ENCODE measurements at regions not wholly inside any gene's neighbourhood (a gene's known extent, or its start where the extent isn't known, plus 50 kb on each side); places are given as distances from the start of the nearest gene placed in this dataset.

DNA sequence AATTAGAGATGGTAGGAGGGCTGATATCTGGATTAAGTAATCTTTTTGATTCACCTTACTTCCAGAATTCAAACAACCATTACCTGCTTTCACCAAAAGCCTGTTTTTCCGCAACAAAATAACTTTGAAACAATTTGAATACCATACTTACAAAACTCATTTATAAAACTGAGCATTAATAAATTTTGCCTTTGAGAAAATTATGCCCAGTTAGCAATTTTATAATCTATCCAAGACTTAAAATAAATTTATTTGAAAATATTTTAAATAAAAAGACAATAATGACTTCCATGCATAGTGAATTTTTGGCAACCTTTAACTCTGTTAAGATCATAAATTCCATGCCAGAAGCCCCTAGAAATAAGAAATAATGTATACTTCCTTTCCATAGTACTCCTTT is 71.3 kb upstream of the FTMT start (continued):
- TF ChIP-seq ZNF143 (CRISPR knock-in tag; IDR thresholded peaks at IDR 0.05) (no peak), ZKSCAN8 (CRISPR knock-in tag; IDR thresholded peaks at IDR 0.05) (no peak), TCF7 (IDR thresholded peaks at IDR 0.05; ENCODE audit: borderline replicate concordance) (no peak)

DNA sequence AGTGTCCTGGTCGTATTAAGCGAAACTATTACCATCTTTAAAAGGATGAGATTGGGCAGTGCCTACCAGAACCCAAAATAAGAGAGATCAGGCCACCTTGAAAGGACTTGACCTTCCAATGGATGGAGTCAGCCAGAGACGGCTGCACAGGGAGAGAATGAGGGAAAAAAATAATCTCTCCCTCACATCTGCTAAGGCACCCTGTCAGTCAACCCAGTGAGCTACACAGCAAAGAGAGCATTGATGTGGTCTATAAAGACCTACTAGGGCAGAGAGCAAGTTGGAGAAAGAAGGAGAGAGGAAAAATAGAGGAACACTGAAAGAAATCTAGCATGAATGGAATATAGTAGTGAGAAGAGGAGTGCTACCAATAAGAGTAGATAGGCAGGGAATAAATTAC is 68.0 kb upstream of the FTMT start:
- CTCF ChIA-PET (ENCODE audit: low intra/inter-chr PET ratio): no interaction called here
- BruUV-seq (replicated peaks): no TSS peak
- POLR2A ChIA-PET: no interaction called here
- no peaks in the 10 kb centered on the region for H3K4me1 ChIP-seq (replicated peaks in 1 of 2; ENCODE audit: control insufficient read depth in 2 of 2, insufficient read depth in 2 of 2, low read length in 2 of 2)
- no peak overlapping the region for H3K9ac ChIP-seq (ENCODE audit: insufficient read depth in 1 of 2, low read depth in 2 of 2, low read length in 2 of 2)
- no peaks in the 10 kb centered on the region for H4K20me1 ChIP-seq (replicated peaks; ENCODE audit: control insufficient read depth, insufficient read depth, low read length)
- in situ Hi-C loops (cut with MboI) (no loop called here), intact Hi-C loops (cut with micrococcal nuclease) (no loop called here)
- H3K4me2 ChIP-seq (ENCODE audit: insufficient read depth, low read length): no peak overlapping the region
- no peaks in the 10 kb centered on the region for H3K27me3 ChIP-seq (ENCODE audit: control insufficient read depth in 2 of 2, insufficient read depth in 2 of 2, low read length in 2 of 2)
- peak in 1 of 4 experiments; percentile 9 for DNase-seq (ENCODE audit: extremely low read depth in 1 of 4, low spot score in 3 of 4)
- 10% methylated on average over 3 of the region's 3 CpGs for WGBS (ENCODE audit: insufficient coverage, low coverage, missing lambda C conversion rate)
- ATAC-seq: peak; percentile 63
- H2AFZ ChIP-seq (ENCODE audit: low read depth, low read length): no peak overlapping the region
- no peaks in the 10 kb centered on the region for H3K79me2 ChIP-seq (ENCODE audit: control insufficient read depth, insufficient read depth, low read length)
- H3K9me1 ChIP-seq (ENCODE audit: control insufficient read depth, insufficient read depth, low read length): no peaks in the 10 kb centered on the region
- no peak overlapping the region for H3K27ac ChIP-seq (ENCODE audit: extremely low read depth, low read depth, low read length)
- no peaks in the 10 kb centered on the region for H3K36me3 ChIP-seq (ENCODE audit: control insufficient read depth, insufficient read depth, low read length)
- no peaks in the 10 kb centered on the region for H3K9me3 ChIP-seq (replicated peaks; ENCODE audit: control insufficient read depth, insufficient read depth, low read depth, low read length)
- H3K4me3 ChIP-seq: no peak overlapping the region
- FAIRE-seq: no peak
- TF ChIP-seq CHCHD3 (CRISPR knock-in tag; IDR thresholded peaks at IDR 0.05) (no peak), SAFB (IDR thresholded peaks at IDR 0.05; ENCODE audit: borderline replicate concordance, low read depth, low read length) (no peak), MCM5 (IDR thresholded peaks at IDR 0.05; ENCODE audit: low read depth) (no peak), LCOR (CRISPR knock-in tag; IDR thresholded peaks at IDR 0.05) (no peak), KLF6 (CRISPR knock-in tag; IDR thresholded peaks at IDR 0.05; ENCODE audit: borderline replicate concordance) (no peak), XRCC4 (IDR thresholded peaks at IDR 0.05; ENCODE audit: extremely low read depth, insufficient read depth, insufficient read length) (no peak), NR2C1 (IDR thresholded peaks at IDR 0.05) (no peak), NR2C1 (tag; IDR thresholded peaks at IDR 0.05) (no peak), ZBTB1 (CRISPR knock-in tag; IDR thresholded peaks at IDR 0.05; ENCODE audit: borderline replicate concordance, low read depth) (no peak), ZFP30 (CRISPR knock-in tag; IDR thresholded peaks at IDR 0.05; ENCODE audit: borderline replicate concordance) (no peak), SUPT5H (IDR thresholded peaks at IDR 0.05) (no peak), POLR3A (IDR thresholded peaks at IDR 0.05; ENCODE audit: borderline replicate concordance, extremely low read depth, insufficient read depth, insufficient read length) (no peak)
- TF ChIP-seq, protein P1, sequence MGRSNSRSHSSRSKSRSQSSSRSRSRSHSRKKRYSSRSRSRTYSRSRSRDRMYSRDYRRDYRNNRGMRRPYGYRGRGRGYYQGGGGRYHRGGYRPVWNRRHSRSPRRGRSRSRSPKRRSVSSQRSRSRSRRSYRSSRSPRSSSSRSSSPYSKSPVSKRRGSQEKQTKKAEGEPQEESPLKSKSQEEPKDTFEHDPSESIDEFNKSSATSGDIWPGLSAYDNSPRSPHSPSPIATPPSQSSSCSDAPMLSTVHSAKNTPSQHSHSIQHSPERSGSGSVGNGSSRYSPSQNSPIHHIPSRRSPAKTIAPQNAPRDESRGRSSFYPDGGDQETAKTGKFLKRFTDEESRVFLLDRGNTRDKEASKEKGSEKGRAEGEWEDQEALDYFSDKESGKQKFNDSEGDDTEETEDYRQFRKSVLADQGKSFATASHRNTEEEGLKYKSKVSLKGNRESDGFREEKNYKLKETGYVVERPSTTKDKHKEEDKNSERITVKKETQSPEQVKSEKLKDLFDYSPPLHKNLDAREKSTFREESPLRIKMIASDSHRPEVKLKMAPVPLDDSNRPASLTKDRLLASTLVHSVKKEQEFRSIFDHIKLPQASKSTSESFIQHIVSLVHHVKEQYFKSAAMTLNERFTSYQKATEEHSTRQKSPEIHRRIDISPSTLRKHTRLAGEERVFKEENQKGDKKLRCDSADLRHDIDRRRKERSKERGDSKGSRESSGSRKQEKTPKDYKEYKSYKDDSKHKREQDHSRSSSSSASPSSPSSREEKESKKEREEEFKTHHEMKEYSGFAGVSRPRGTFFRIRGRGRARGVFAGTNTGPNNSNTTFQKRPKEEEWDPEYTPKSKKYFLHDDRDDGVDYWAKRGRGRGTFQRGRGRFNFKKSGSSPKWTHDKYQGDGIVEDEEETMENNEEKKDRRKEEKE (IDR thresholded peaks at IDR 0.05; ENCODE audit: borderline replicate concordance in 1 of 2, control insufficient read depth in 1 of 2, low read depth in 2 of 2, low read length in 1 of 2): no peak
- TF ChIP-seq, protein P2, sequence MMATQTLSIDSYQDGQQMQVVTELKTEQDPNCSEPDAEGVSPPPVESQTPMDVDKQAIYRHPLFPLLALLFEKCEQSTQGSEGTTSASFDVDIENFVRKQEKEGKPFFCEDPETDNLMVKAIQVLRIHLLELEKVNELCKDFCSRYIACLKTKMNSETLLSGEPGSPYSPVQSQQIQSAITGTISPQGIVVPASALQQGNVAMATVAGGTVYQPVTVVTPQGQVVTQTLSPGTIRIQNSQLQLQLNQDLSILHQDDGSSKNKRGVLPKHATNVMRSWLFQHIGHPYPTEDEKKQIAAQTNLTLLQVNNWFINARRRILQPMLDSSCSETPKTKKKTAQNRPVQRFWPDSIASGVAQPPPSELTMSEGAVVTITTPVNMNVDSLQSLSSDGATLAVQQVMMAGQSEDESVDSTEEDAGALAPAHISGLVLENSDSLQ (IDR thresholded peaks at IDR 0.05): peak; percentile 89

Data from K562 (cell line).